H1 (cell line): ENCODE measurements at regions not wholly inside any gene's neighbourhood (a gene's known extent, or its start where the extent isn't known, plus 50 kb on each side); places are given as distances from the start of the nearest gene placed in this dataset.

ENCODE experiments used
- CTCF ChIA-PET: fragments of 300-600 bp; sonication (Branson Sonifier 250); formaldehyde crosslinking; loops from one replicate; lab custom pipeline; 2021; ENCODE audit not compliant: partially characterized antibody; lab: Charles Lee
- POLR2A ChIA-PET: fragments of 300-600 bp; sonication (Branson Sonifier 250); formaldehyde crosslinking; loops from one replicate; lab custom pipeline; 2021; ENCODE audit warnings: inconsistent platforms; ENCODE audit not compliant: partially characterized antibody; lab: Charles Lee
- DNase-seq, 2 experiments: peaks; one replicate each; pipeline versions ENCODE4 v3.0.0 to v3.0.0-alpha.2; 2010 to 2022; ENCODE audit warnings: low spot score in 2 of 2, low read depth in 1 of 2, mixed read lengths in 1 of 2
- FAIRE-seq: peaks from 2 replicates; lab custom pipeline; 2011; peaks lifted over from hg19 to GRCh38; lab: Jason Lieb, UNC
- H2AFZ ChIP-seq: 2 replicates; pipeline ENCODE4 v1.8.1; 2012; ENCODE audit warnings: low read length, inconsistent platforms
- H2AK5ac ChIP-seq: 2 replicates; pipeline ENCODE4 v1.6.1; 2013; ENCODE audit warnings: low read depth, low read length
- H2BK120ac ChIP-seq: replicated peaks from 2 replicates; pipeline ENCODE3; 2013; ENCODE audit warnings: low read depth, low read length, inconsistent platforms
- H2BK12ac ChIP-seq: 2 replicates; pipeline ENCODE4 v1.6.1; 2013; ENCODE audit warnings: low read depth, low read length
- H2BK15ac ChIP-seq: 2 replicates; pipeline ENCODE4 v1.6.1; 2013; ENCODE audit warnings: low read length
- H2BK20ac ChIP-seq: 2 replicates; pipeline ENCODE4 v1.6.1; 2013; ENCODE audit warnings: low read length
- H2BK5ac ChIP-seq: 2 replicates; pipeline ENCODE4 v1.6.1; 2013; ENCODE audit warnings: low read depth, low read length
- H3K14ac ChIP-seq: 2 replicates; pipeline ENCODE4 v1.6.1; 2013; ENCODE audit warnings: inconsistent platforms; ENCODE audit not compliant: insufficient read length
- H3K18ac ChIP-seq: 2 replicates; pipeline ENCODE4 v1.6.1; 2013; ENCODE audit warnings: low read length; ENCODE audit errors: extremely low read depth
- H3K23ac ChIP-seq: 2 replicates; pipeline ENCODE4 v1.6.1; 2013; ENCODE audit warnings: inconsistent platforms; ENCODE audit not compliant: insufficient read length
- H3K23me2 ChIP-seq: 2 replicates; pipeline ENCODE4 v1.6.1; 2013; ENCODE audit warnings: low read depth, low read length
- H3K27ac ChIP-seq: 2 replicates; pipeline ENCODE4 v1.6.1; 2011; ENCODE audit warnings: low read depth, low read length, inconsistent platforms
- H3K27me3 ChIP-seq, 4 experiments: replicated peaks in 1 of 4; 1 replicate in 1 of 4; 2 replicates in 3 of 4; pipeline versions ENCODE4 v1.6.1 to v1.8.1; 2011 to 2013; ENCODE audit warnings: low read length in 3 of 4, mild to moderate bottlenecking in 3 of 4, inconsistent platforms in 2 of 4, mixed read lengths in 2 of 4, moderate library complexity in 1 of 4; ENCODE audit not compliant: control insufficient read depth in 3 of 4, insufficient read depth in 3 of 4; ENCODE audit errors: extremely low read depth in 1 of 4
- H3K36me3 ChIP-seq, 4 experiments: 2 replicates each; pipeline versions ENCODE4 v1.6.1 to v1.8.1; 2011 to 2013; ENCODE audit warnings: mild to moderate bottlenecking in 4 of 4, low read length in 3 of 4, moderate library complexity in 2 of 4, control low read depth in 1 of 4, inconsistent platforms in 1 of 4; ENCODE audit not compliant: insufficient read depth in 4 of 4, control insufficient read depth in 2 of 4
- H3K4ac ChIP-seq: replicated peaks from 2 replicates; pipeline ENCODE3; 2013; ENCODE audit warnings: low read length, low read depth, mixed read lengths, inconsistent platforms; ENCODE audit not compliant: insufficient read length
- H3K4me1 ChIP-seq, 4 experiments: replicated peaks in 1 of 4; 1 replicate in 1 of 4; 2 replicates in 3 of 4; pipeline versions ENCODE4 v1.6.1 to v1.8.1; 2011 to 2013; ENCODE audit warnings: low read length in 3 of 4, inconsistent platforms in 2 of 4, mixed read lengths in 1 of 4; ENCODE audit not compliant: insufficient read depth in 4 of 4, control insufficient read depth in 3 of 4
- H3K4me2 ChIP-seq, 2 experiments: 2 replicates each; pipeline versions ENCODE4 v1.6.1 to v1.8.1; 2011 to 2013; ENCODE audit warnings: low read depth in 2 of 2, low read length in 2 of 2, control low read depth in 1 of 2, inconsistent platforms in 1 of 2, mild to moderate bottlenecking in 1 of 2; ENCODE audit not compliant: insufficient read depth in 1 of 2
- H3K4me3 ChIP-seq, 4 experiments: fragments of 200-600, 300-600 bp in 1 of 4; sonication (generic), shearing (Covaris generic), sonication (Bioruptor Twin) in 1 of 4; 2 replicates each; pipeline versions ENCODE4 v1.5.1 to v1.8.1; 2011 to 2016; ENCODE audit warnings: low read length in 4 of 4, low read depth in 3 of 4, control low read depth in 2 of 4, inconsistent platforms in 2 of 4, mild to moderate bottlenecking in 2 of 4, mixed read lengths in 1 of 4, moderate library complexity in 1 of 4; ENCODE audit not compliant: insufficient read depth in 2 of 4; ENCODE audit errors: extremely low read depth in 1 of 4
- H3K56ac ChIP-seq: replicated peaks from 2 replicates; pipeline ENCODE3; 2013; ENCODE audit warnings: low read depth, mild to moderate bottlenecking, mixed read lengths, low read length, inconsistent platforms; ENCODE audit not compliant: insufficient read length
- H3K79me1 ChIP-seq: 2 replicates; pipeline ENCODE4 v1.6.1; 2013; ENCODE audit warnings: low read depth, low read length, control low read depth
- H3K79me2 ChIP-seq, 2 experiments: 2 replicates each; pipeline versions ENCODE4 v1.6.1 to v1.8.1; 2012 to 2013; ENCODE audit warnings: low read length in 2 of 2, mild to moderate bottlenecking in 2 of 2, inconsistent platforms in 1 of 2; ENCODE audit not compliant: insufficient read depth in 2 of 2, control insufficient read depth in 1 of 2
- H3K9ac ChIP-seq, 4 experiments: replicated peaks in 1 of 4; 1 replicate in 1 of 4; 2 replicates in 3 of 4; pipeline versions ENCODE4 v1.6.1 to v1.8.1; 2011 to 2013; ENCODE audit warnings: low read depth in 3 of 4, low read length in 3 of 4, control low read depth in 2 of 4, mild to moderate bottlenecking in 2 of 4, moderate library complexity in 2 of 4, inconsistent platforms in 1 of 4; ENCODE audit errors: extremely low read depth in 1 of 4
- H3K9me3 ChIP-seq, 2 experiments: 2 replicates each; pipeline versions ENCODE4 v1.6.1 to v1.8.1; 2012 to 2013; ENCODE audit warnings: mild to moderate bottlenecking in 2 of 2, moderate library complexity in 2 of 2, control low read depth in 1 of 2, inconsistent platforms in 1 of 2, low read depth in 1 of 2, low read length in 1 of 2, mixed read lengths in 1 of 2; ENCODE audit not compliant: insufficient read depth in 2 of 2
- H4K20me1 ChIP-seq, 2 experiments: replicated peaks in 1 of 2; 2 replicates each; pipeline versions ENCODE3 to v1.8.1; 2011 to 2013; ENCODE audit warnings: inconsistent platforms in 2 of 2, low read length in 2 of 2, mild to moderate bottlenecking in 1 of 2; ENCODE audit not compliant: insufficient read depth in 2 of 2, control insufficient read depth in 1 of 2
- H4K5ac ChIP-seq: 2 replicates; pipeline ENCODE4 v1.6.1; 2013; ENCODE audit warnings: low read length, low read depth, mixed read lengths, inconsistent platforms; ENCODE audit not compliant: insufficient read length
- H4K8ac ChIP-seq: 2 replicates; pipeline ENCODE4 v1.8.0; 2013; ENCODE audit warnings: mild to moderate bottlenecking, moderate library complexity, low read length, inconsistent platforms; ENCODE audit not compliant: insufficient read depth; ENCODE audit errors: extremely low read depth
- H4K91ac ChIP-seq: replicated peaks from 2 replicates; pipeline ENCODE3; 2013; ENCODE audit warnings: low read length, mixed read lengths, inconsistent platforms; ENCODE audit not compliant: insufficient read length
- CEBPB ChIP-seq: IDR thresholded peaks from 2 replicates; pipeline ENCODE4 v1.6.1; 2012; ENCODE audit warnings: low read depth, low read length
- EGR1 ChIP-seq: IDR thresholded peaks from 2 replicates; pipeline ENCODE4 v1.6.1; 2011; ENCODE audit warnings: low read depth, low read length, borderline replicate concordance
- EP300 ChIP-seq, 2 experiments: IDR thresholded peaks; 1 replicate in 1 of 2; 2 replicates in 1 of 2; pipeline ENCODE4 v1.6.1; 2011 to 2012; ENCODE audit warnings: low read depth in 2 of 2, low read length in 2 of 2, mild to moderate bottlenecking in 2 of 2, borderline replicate concordance in 1 of 2, inconsistent platforms in 1 of 2, moderate library complexity in 1 of 2
- EZH2 ChIP-seq: fragments of 200-600 bp; sonication (generic); IDR thresholded peaks from 2 replicates; pipeline ENCODE4 v1.7.1; 2012; ENCODE audit warnings: low read depth, mild to moderate bottlenecking, moderate library complexity, low read length, inconsistent platforms; ENCODE audit not compliant: severe bottlenecking
- JUN ChIP-seq: IDR thresholded peaks from 2 replicates; pipeline ENCODE4 v1.6.1; 2011; ENCODE audit warnings: low read depth, mild to moderate bottlenecking, improper control_type of control experiment, low read length
- KDM4A ChIP-seq: IDR thresholded peaks from one replicate; pipeline ENCODE4 v1.7.1; 2012; ENCODE audit warnings: low read depth, mild to moderate bottlenecking, moderate library complexity, low read length, inconsistent platforms; ENCODE audit not compliant: severe bottlenecking
- POLR2AphosphoS5 ChIP-seq: IDR thresholded peaks from 2 replicates; pipeline ENCODE4 v1.6.1; 2011; ENCODE audit warnings: low read depth, low read length
- SIN3A ChIP-seq, 2 experiments: IDR thresholded peaks in 1 of 2; conservative IDR thresholded peaks in 1 of 2; 2 replicates each; pipeline ENCODE4 v1.6.1; 2011 to 2012; ENCODE audit warnings: low read length in 2 of 2, improper control_type of control experiment in 1 of 2, low read depth in 1 of 2, mild to moderate bottlenecking in 1 of 2
- SIX5 ChIP-seq: IDR thresholded peaks from 2 replicates; pipeline ENCODE4 v1.6.1; 2011; ENCODE audit warnings: mild to moderate bottlenecking, low read depth, low read length
- SP2 ChIP-seq: IDR thresholded peaks from 2 replicates; pipeline ENCODE4 v1.6.1; 2012; ENCODE audit warnings: mild to moderate bottlenecking, low read length, inconsistent platforms
- SP4 ChIP-seq: IDR thresholded peaks from 2 replicates; pipeline ENCODE4 v1.6.1; 2012; ENCODE audit warnings: low read length, inconsistent platforms
- USF2 ChIP-seq: IDR thresholded peaks from 2 replicates; pipeline ENCODE4 v1.6.1; 2011; ENCODE audit warnings: low read length, improper control_type of control experiment
- WGBS, 2 experiments: shearing (Covaris generic) in 1 of 2; methylation state at CpG; one replicate each; pipeline versions ENCODE4 v1.1.6 to v1.1.7; 2013 to 2015; ENCODE audit warnings: low lambda C conversion rate in 2 of 2, mixed read lengths in 2 of 2, inconsistent platforms in 1 of 2, low coverage in 1 of 2, missing lambda C conversion rate in 1 of 2; ENCODE audit not compliant: insufficient replicate concordance in 2 of 2, insufficient coverage in 1 of 2, insufficient read length in 1 of 2; ENCODE audit errors: extremely low coverage in 1 of 2, missing lambda C conversion rate in 1 of 2; 5-methylcytosine and 5-hydroxymethylcytosine counted together
- TF ChIP-seq, protein P1 (sequence below): IDR thresholded peaks from 2 replicates; pipeline ENCODE4 v1.6.1; 2011; ENCODE audit warnings: low read depth, mild to moderate bottlenecking, low read length; ENCODE audit not compliant: insufficient read depth

- Histone ChIP-seq H2BK15ac (no peak overlapping the region), H3K23me2 (no peaks in the 10 kb centered on the region), H3K23ac (no peak overlapping the region), H3K56ac (no peak overlapping the region), H3K79me2 (no peaks in the 10 kb centered on the region), H3K27ac (no peak overlapping the region), H3K18ac (no peak overlapping the region), H2BK5ac (no peak overlapping the region), H2AK5ac (no peak overlapping the region), H3K79me1 (no peaks in the 10 kb centered on the region), H4K91ac (no peak overlapping the region), H3K27me3 (no peaks in the 10 kb centered on the region), H2BK120ac (no peak overlapping the region), H4K8ac (no peak overlapping the region), H3K36me3 (no peaks in the 10 kb centered on the region), H3K4ac (no peak overlapping the region), H2BK20ac (no peak overlapping the region), H3K4me1 (peaks cover 0 to 3% (median 0%) of the 10 kb centered on the region in 4 experiments; a peak in 1 of 7 replicates), H3K14ac (no peak overlapping the region), H3K4me2 (no peak overlapping the region), H3K9ac (no peak overlapping the region), H4K5ac (no peak overlapping the region), H2BK12ac (no peak overlapping the region), H2AFZ (no peak overlapping the region), H4K20me1 (no peaks in the 10 kb centered on the region), H3K4me3 (no peak overlapping the region), H3K9me3 (no peaks in the 10 kb centered on the region)
- WGBS, 2 experiments = 90% methylated on average over 3 of the region's 3 CpGs; no CpG with 5 or more reads in 1 of the 2 experiments
- no peak for FAIRE-seq
- DNase-seq = no peak
- POLR2A ChIA-PET = no interaction called here
- CTCF ChIA-PET = interaction anchor here (0.6 to 1.5 kb wide), 3 partner anchors 13 to 35 kb away, joined by 3 to 5 read pairs (median 3); no protein-coding TSS in a partner anchor
- TF ChIP-seq CEBPB (no peak), SP2 (no peak), KDM4A (no peak), POLR2AphosphoS5 (no peak), USF2 (no peak), JUN (no peak), SP4 (no peak), SIX5 (no peak), EGR1 (no peak), EZH2 (no peak), EP300 (IDR thresholded peaks at IDR 0.05; ENCODE audit: borderline replicate concordance in 1 of 2, low read depth in 2 of 2, low read length in 2 of 2) (no peak), SIN3A (conservative IDR thresholded peaks at IDR 0.05 in 1 of 2, IDR thresholded peaks at IDR 0.05 in 1 of 2; ENCODE audit: low read depth in 1 of 2, low read length in 2 of 2) (no peak)
- TF ChIP-seq, protein P1, sequence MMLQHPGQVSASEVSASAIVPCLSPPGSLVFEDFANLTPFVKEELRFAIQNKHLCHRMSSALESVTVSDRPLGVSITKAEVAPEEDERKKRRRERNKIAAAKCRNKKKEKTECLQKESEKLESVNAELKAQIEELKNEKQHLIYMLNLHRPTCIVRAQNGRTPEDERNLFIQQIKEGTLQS = no peak
These were observed 153.1 kb upstream of the COL8A1 start for GRCh38 chr3:99485286-99485685.
